Bronchial epithelial cell (primary cell): ENCODE measurements at regions not wholly inside any gene's neighbourhood (a gene's known extent, or its start where the extent isn't known, plus 50 kb on each side); places are given as distances from the start of the nearest gene placed in this dataset.
A peak's percentile ranks its signal among the peaks of the same experiment; 100 is the strongest.

Source experiments
- DNase-seq: peaks from one replicate; pipeline ENCODE4 v3.0.0-alpha.2; 2010; ENCODE audit warnings: low read depth
- FAIRE-seq: peaks from 2 replicates; lab custom pipeline; 2011; peaks lifted over from hg19 to GRCh38; lab: Jason Lieb, UNC
- H3K27me3 ChIP-seq: 2 replicates; pipeline ENCODE4 v1.5.1; 2011; ENCODE audit warnings: low read length; ENCODE audit not compliant: control insufficient read depth, insufficient read depth
- H3K36me3 ChIP-seq: 2 replicates; pipeline ENCODE4 v1.5.1; 2011; ENCODE audit warnings: low read length; ENCODE audit not compliant: control insufficient read depth, insufficient read depth
- H3K4me3 ChIP-seq: 2 replicates; pipeline ENCODE4 v1.5.1; 2011; ENCODE audit warnings: mild to moderate bottlenecking, low read depth, low read length, control low read depth
- CTCF ChIP-seq: IDR thresholded peaks from 2 replicates; pipeline ENCODE4 v1.5.1; 2011; ENCODE audit warnings: mild to moderate bottlenecking, moderate library complexity, low read length, control low read depth, inconsistent platforms; ENCODE audit not compliant: insufficient read depth, severe bottlenecking

- FAIRE-seq = no peak
Measured at GRCh38 chr2:7785700-7786099, 868.5 kb downstream of the RNF144A start.

GRCh38 chr2:7788736-7789135, 871.5 kb downstream of the RNF144A start:
- no peak overlapping the region for H3K4me3 ChIP-seq
- no peaks in the 10 kb centered on the region for H3K27me3 ChIP-seq
- FAIRE-seq (no peak), DNase-seq (no peak)
- TF ChIP-seq CTCF = no peak
- no peaks in the 10 kb centered on the region for H3K36me3 ChIP-seq

More at GRCh38 chr2:7785700-7786099, 868.5 kb downstream of the RNF144A start:
- H3K27me3 ChIP-seq = no peaks in the 10 kb centered on the region
- H3K36me3 ChIP-seq = no peaks in the 10 kb centered on the region
- H3K4me3 ChIP-seq = no peak overlapping the region
- no peak for DNase-seq
- no peak for TF ChIP-seq CTCF

- no peak overlapping the region for H3K4me3 ChIP-seq
- no peaks in the 10 kb centered on the region for H3K27me3 ChIP-seq
- DNase-seq (no peak), FAIRE-seq (no peak)
- TF ChIP-seq CTCF = no peak
- H3K36me3 ChIP-seq = no peaks in the 10 kb centered on the region
Measured at GRCh38 chr2:7792031-7792651, 874.9 kb downstream of the RNF144A start.

- DNase-seq (peak; percentile 47), FAIRE-seq (no peak)
- Histone ChIP-seq H3K27me3 (no peaks in the 10 kb centered on the region), H3K36me3 (no peaks in the 10 kb centered on the region), H3K4me3 (no peak overlapping the region)
- TF ChIP-seq CTCF = no peak
Measured at GRCh38 chr2:7795778-7796563, 878.8 kb downstream of the RNF144A start.

- no peaks in the 10 kb centered on the region for H3K36me3 ChIP-seq
- H3K27me3 ChIP-seq = no peaks in the 10 kb centered on the region
- no peak for TF ChIP-seq CTCF
- FAIRE-seq = no peak
- H3K4me3 ChIP-seq = no peak overlapping the region
- no peak for DNase-seq
Measured at GRCh38 chr2:7800031-7800430, 881.8 kb upstream of the ID2 start.

GRCh38 chr2:7801212-7801611, 880.6 kb upstream of the ID2 start:
- no peak for TF ChIP-seq CTCF
- H3K4me3 ChIP-seq = no peak overlapping the region
- no peak for FAIRE-seq
- DNase-seq = no peak
- H3K36me3 ChIP-seq = no peaks in the 10 kb centered on the region
- no peaks in the 10 kb centered on the region for H3K27me3 ChIP-seq
